Stimulated activated effector memory CD8-positive, alpha-beta T cell treated with anti-CD3 and anti-CD28 coated beads, Interleukin-12 subunit alpha, Interleukin-12 subunit beta, amount 100 ng/mL, for 72 hours (primary cell): ENCODE measurements at regions not wholly inside any gene's neighbourhood (a gene's known extent, or its start where the extent isn't known, plus 50 kb on each side); places are given as distances from the start of the nearest gene placed in this dataset.

Experiments
- ATAC-seq: fragments of 150-1000 bp; cut with Tn5 transposase; 2 replicates; pipeline ENCODE4 v1.10.0; 2021
- DNase-seq, 2 donors: peaks; one replicate each; pipeline ENCODE4 v3.0.0; 2021 to 2022; ENCODE audit warnings: low spot score in 2 of 2
- H3K27ac Mint-ChIP-seq: one replicate; pipeline ENCODE4 v1.8.0; 2022; ENCODE audit warnings: mild to moderate bottlenecking, mixed read lengths
- H3K36me3 Mint-ChIP-seq: one replicate; pipeline ENCODE4 v1.8.0; 2022; ENCODE audit warnings: mild to moderate bottlenecking, mixed read lengths
- H3K4me1 Mint-ChIP-seq: one replicate; pipeline ENCODE4 v1.8.0; 2022; ENCODE audit warnings: mixed read lengths
- H3K4me3 Mint-ChIP-seq: one replicate; pipeline ENCODE4 v1.8.0; 2022; ENCODE audit warnings: mild to moderate bottlenecking, mixed read lengths
- H3K9me3 Mint-ChIP-seq: one replicate; pipeline ENCODE4 v1.8.0; 2022; ENCODE audit warnings: mixed read lengths

GRCh38 chr18:44136326-44136725, 544.4 kb upstream of the SETBP1 start:
- H3K4me3 Mint-ChIP-seq, result no peak overlapping the region

GRCh38 chr18:44143072-44143471, 537.6 kb upstream of the SETBP1 start:
- Mint-ChIP-seq H3K4me3 (no peak overlapping the region), H3K9me3 (no peaks in the 10 kb centered on the region), H3K36me3 (no peaks in the 10 kb centered on the region), H3K27ac (no peak overlapping the region), H3K4me1 (no peaks in the 10 kb centered on the region)
- no peak for DNase-seq
- ATAC-seq, result no peak

More at GRCh38 chr18:44136326-44136725, 544.4 kb upstream of the SETBP1 start:
- no peak for ATAC-seq
- no peak for DNase-seq
- no peaks in the 10 kb centered on the region for H3K36me3 Mint-ChIP-seq
- H3K27ac Mint-ChIP-seq, result no peak overlapping the region
- no peaks in the 10 kb centered on the region for H3K4me1 Mint-ChIP-seq
- H3K9me3 Mint-ChIP-seq, result peaks cover 5% of the 10 kb centered on the region

- ATAC-seq (no peak), DNase-seq (no peak)
- Mint-ChIP-seq H3K27ac (no peak overlapping the region), H3K4me1 (no peaks in the 10 kb centered on the region), H3K9me3 (peaks cover 4% of the 10 kb centered on the region), H3K4me3 (no peak overlapping the region), H3K36me3 (no peaks in the 10 kb centered on the region)
These were observed 531.0 kb upstream of the SETBP1 start for GRCh38 chr18:44149706-44150105.

- DNase-seq, result no peak
- H3K4me3 Mint-ChIP-seq, result no peak overlapping the region
- no peaks in the 10 kb centered on the region for H3K36me3 Mint-ChIP-seq
- peaks cover 10% of the 10 kb centered on the region for H3K9me3 Mint-ChIP-seq
- no peaks in the 10 kb centered on the region for H3K4me1 Mint-ChIP-seq
- no peak for ATAC-seq
- no peak overlapping the region for H3K27ac Mint-ChIP-seq
These were observed 526.7 kb upstream of the SETBP1 start for GRCh38 chr18:44153981-44154380.

- no peak for DNase-seq
- no peak overlapping the region for H3K27ac Mint-ChIP-seq
- no peak overlapping the region for H3K4me3 Mint-ChIP-seq
- no peak for ATAC-seq
- H3K4me1 Mint-ChIP-seq, result no peaks in the 10 kb centered on the region
- no peaks in the 10 kb centered on the region for H3K36me3 Mint-ChIP-seq
- peaks cover 9% of the 10 kb centered on the region for H3K9me3 Mint-ChIP-seq
These were observed 524.6 kb upstream of the SETBP1 start for GRCh38 chr18:44156126-44156525.

- DNase-seq (no peak), ATAC-seq (no peak)
- Mint-ChIP-seq H3K36me3 (no peaks in the 10 kb centered on the region), H3K4me1 (no peaks in the 10 kb centered on the region), H3K9me3 (peaks cover 6% of the 10 kb centered on the region), H3K27ac (no peak overlapping the region), H3K4me3 (no peak overlapping the region)
These were observed 523.8 kb upstream of the SETBP1 start for GRCh38 chr18:44156776-44157335.

GRCh38 chr18:44170208-44170880, 510.3 kb upstream of the SETBP1 start:
- no peak overlapping the region for H3K4me3 Mint-ChIP-seq
- H3K4me1 Mint-ChIP-seq, result no peaks in the 10 kb centered on the region
- H3K9me3 Mint-ChIP-seq, result peaks cover 12% of the 10 kb centered on the region
- H3K36me3 Mint-ChIP-seq, result no peaks in the 10 kb centered on the region
- H3K27ac Mint-ChIP-seq, result no peak overlapping the region
- ATAC-seq, result no peak
- DNase-seq, result no peak

GRCh38 chr18:44171301-44171700, 509.4 kb upstream of the SETBP1 start:
- H3K9me3 Mint-ChIP-seq, result peaks cover 7% of the 10 kb centered on the region
- H3K36me3 Mint-ChIP-seq, result no peaks in the 10 kb centered on the region
- no peaks in the 10 kb centered on the region for H3K4me1 Mint-ChIP-seq
- H3K27ac Mint-ChIP-seq, result no peak overlapping the region
- no peak overlapping the region for H3K4me3 Mint-ChIP-seq
- ATAC-seq (no peak), DNase-seq (no peak)

GRCh38 chr18:44175891-44176290, 504.8 kb upstream of the SETBP1 start:
- ATAC-seq (no peak), DNase-seq (no peak)
- Mint-ChIP-seq H3K4me1 (no peaks in the 10 kb centered on the region), H3K4me3 (no peak overlapping the region), H3K36me3 (no peaks in the 10 kb centered on the region), H3K9me3 (peaks cover 4% of the 10 kb centered on the region), H3K27ac (no peak overlapping the region)

- ATAC-seq (no peak), DNase-seq (no peak)
- Mint-ChIP-seq H3K27ac (no peak overlapping the region), H3K36me3 (no peaks in the 10 kb centered on the region), H3K4me3 (no peak overlapping the region), H3K4me1 (no peaks in the 10 kb centered on the region), H3K9me3 (peaks cover 4% of the 10 kb centered on the region)
These were observed 502.2 kb upstream of the SETBP1 start for GRCh38 chr18:44178476-44178875.

GRCh38 chr18:44179693-44180092, 501.0 kb upstream of the SETBP1 start:
- DNase-seq (no peak), ATAC-seq (no peak)
- Mint-ChIP-seq H3K4me1 (no peaks in the 10 kb centered on the region), H3K36me3 (no peaks in the 10 kb centered on the region), H3K4me3 (no peak overlapping the region), H3K9me3 (peaks cover under 1% of the 10 kb centered on the region), H3K27ac (no peak overlapping the region)

- Mint-ChIP-seq H3K36me3 (no peaks in the 10 kb centered on the region), H3K4me3 (no peak overlapping the region), H3K4me1 (no peaks in the 10 kb centered on the region), H3K9me3 (no peaks in the 10 kb centered on the region), H3K27ac (no peak overlapping the region)
- ATAC-seq (no peak), DNase-seq (no peak)
These were observed 500.0 kb upstream of the SETBP1 start for GRCh38 chr18:44180683-44181082.

GRCh38 chr18:44181951-44182747, 498.5 kb upstream of the SETBP1 start:
- no peaks in the 10 kb centered on the region for H3K36me3 Mint-ChIP-seq
- ATAC-seq, result no peak
- no peaks in the 10 kb centered on the region for H3K9me3 Mint-ChIP-seq
- H3K27ac Mint-ChIP-seq, result no peak overlapping the region
- H3K4me1 Mint-ChIP-seq, result no peaks in the 10 kb centered on the region
- H3K4me3 Mint-ChIP-seq, result no peak overlapping the region
- no peak for DNase-seq

GRCh38 chr18:44186001-44186400, 494.7 kb upstream of the SETBP1 start:
- Mint-ChIP-seq H3K36me3 (no peaks in the 10 kb centered on the region), H3K27ac (no peak overlapping the region), H3K9me3 (no peaks in the 10 kb centered on the region), H3K4me3 (no peak overlapping the region), H3K4me1 (no peaks in the 10 kb centered on the region)
- ATAC-seq, result no peak
- DNase-seq, result no peak

- Mint-ChIP-seq H3K27ac (no peak overlapping the region), H3K4me3 (no peak overlapping the region), H3K9me3 (no peaks in the 10 kb centered on the region), H3K4me1 (no peaks in the 10 kb centered on the region), H3K36me3 (no peaks in the 10 kb centered on the region)
- ATAC-seq, result no peak
- DNase-seq, result no peak
These were observed 493.6 kb upstream of the SETBP1 start for GRCh38 chr18:44187090-44187489.
